Activated CD8-positive, alpha-beta memory T cell treated with anti-CD3 and anti-CD28 coated beads for 36 hours (primary cell): ENCODE measurements at regions not wholly inside any gene's neighbourhood (a gene's known extent, or its start where the extent isn't known, plus 50 kb on each side); places are given as distances from the start of the nearest gene placed in this dataset.

Source experiments
- CTCF ChIA-PET: fragments of 350-600 bp; sonication (Branson Sonifier 250); formaldehyde crosslinking; loops from one replicate; lab custom pipeline; 2021; ENCODE audit warnings: antibody characterized with exemption; lab: Charles Lee
- POLR2A ChIA-PET: fragments of 350-600 bp; sonication (Branson Sonifier 250); formaldehyde crosslinking; loops from one replicate; lab custom pipeline; 2021; ENCODE audit warnings: antibody characterized with exemption; lab: Charles Lee

GRCh38 chr7:130932088-130932487 lies 198.1 kb upstream of the KLF14 start:
- POLR2A ChIA-PET = interaction anchor here (0.6 kb wide), 1 partner anchor 10 kb away, joined by 3 read pairs; no protein-coding TSS in a partner anchor
- CTCF ChIA-PET = interaction anchor here (1.4 kb wide), 1 partner anchor 26 kb away, joined by 3 read pairs; no protein-coding TSS in a partner anchor

- ChIA-PET POLR2A (interaction anchor here (0.6 to 1.1 kb wide), 3 partner anchors 9 to 15 kb away, joined by 3 read pairs; no protein-coding TSS in a partner anchor), CTCF (interaction anchor here (1.4 kb wide), 1 partner anchor 25 kb away, joined by 3 read pairs; no protein-coding TSS in a partner anchor)
Measured at GRCh38 chr7:130932667-130933432, 198.8 kb upstream of the KLF14 start.

GRCh38 chr7:130933919-130934318 lies 199.9 kb upstream of the KLF14 start:
- ChIA-PET CTCF (interaction anchor here (0.8 kb wide), 1 partner anchor 106 kb away, joined by 3 read pairs; no protein-coding TSS in a partner anchor), POLR2A (interaction anchor here (0.7 to 1.1 kb wide), 3 partner anchors 8 to 16 kb away, joined by 3 to 8 read pairs (median 3); no protein-coding TSS in a partner anchor)

GRCh38 chr7:130935564-130936157 lies 201.7 kb upstream of the KLF14 start:
- CTCF ChIA-PET = no interaction called here
- POLR2A ChIA-PET = interaction anchor here (1.3 kb wide), 1 partner anchor 25 kb away, joined by 3 read pairs; no protein-coding TSS in a partner anchor

- CTCF ChIA-PET = no interaction called here
Measured at GRCh38 chr7:130936202-130936931, 202.4 kb upstream of the KLF14 start.

GRCh38 chr7:130937016-130937415 lies 203.0 kb upstream of the KLF14 start:
- ChIA-PET CTCF (interaction anchor here (0.6 kb wide), 1 partner anchor 9 kb away, joined by 3 read pairs; no protein-coding TSS in a partner anchor), POLR2A (interaction anchor here (0.6 to 5.5 kb wide), 5 partner anchors 13 to 85 kb away, joined by 3 to 87 read pairs (median 3); no protein-coding TSS in a partner anchor)

More at GRCh38 chr7:130936202-130936931, 202.4 kb upstream of the KLF14 start:
- POLR2A ChIA-PET = interaction anchor here (0.6 to 1.3 kb wide), 2 partner anchors 25 to 86 kb away, joined by 3 read pairs; no protein-coding TSS in a partner anchor

- ChIA-PET POLR2A (interaction anchor here (0.6 to 5.5 kb wide), 7 partner anchors 9 to 74 kb away, joined by 3 to 87 read pairs (median 5); no protein-coding TSS in a partner anchor), CTCF (interaction anchor here (0.6 to 1.0 kb wide), 2 partner anchors 10 to 41 kb away, joined by 3 to 7 read pairs; no protein-coding TSS in a partner anchor)
Measured at GRCh38 chr7:130937830-130938229, 203.8 kb upstream of the KLF14 start.

- ChIA-PET CTCF (interaction anchor here (0.6 to 1.1 kb wide), 3 partner anchors 42 to 102 kb away, joined by 3 to 7 read pairs (median 3); no protein-coding TSS in a partner anchor), POLR2A (interaction anchor here (0.6 to 5.5 kb wide), 9 partner anchors 8 to 105 kb away, joined by 3 to 87 read pairs (median 6); no protein-coding TSS in a partner anchor)
Measured at GRCh38 chr7:130938661-130939060, 204.7 kb upstream of the KLF14 start.

GRCh38 chr7:130939321-130940095 lies 205.5 kb upstream of the KLF14 start:
- CTCF ChIA-PET = interaction anchor here (0.6 to 1.3 kb wide), 5 partner anchors 10 to 101 kb away, joined by 3 to 4 read pairs (median 4); no protein-coding TSS in a partner anchor
- POLR2A ChIA-PET = interaction anchor here (0.6 to 5.5 kb wide), 8 partner anchors 10 to 104 kb away, joined by 3 to 87 read pairs (median 4); no protein-coding TSS in a partner anchor

- POLR2A ChIA-PET = interaction anchor here (0.6 to 5.5 kb wide), 6 partner anchors 9 to 69 kb away, joined by 3 to 87 read pairs (median 3); no protein-coding TSS in a partner anchor
- CTCF ChIA-PET = interaction anchor here (0.7 to 1.3 kb wide), 3 partner anchors 10 to 44 kb away, joined by 4 read pairs; no protein-coding TSS in a partner anchor
Measured at GRCh38 chr7:130940326-130940725, 206.3 kb upstream of the KLF14 start.

GRCh38 chr7:130940907-130941306 lies 206.9 kb upstream of the KLF14 start:
- ChIA-PET POLR2A (interaction anchor here (1.0 to 5.5 kb wide), 6 partner anchors 9 to 26 kb away, joined by 3 to 87 read pairs (median 4); no protein-coding TSS in a partner anchor), CTCF (interaction anchor here (1.2 to 1.3 kb wide), 2 partner anchors 41 to 42 kb away, joined by 3 to 4 read pairs; no protein-coding TSS in a partner anchor)

GRCh38 chr7:130941322-130942210 lies 207.6 kb upstream of the KLF14 start:
- ChIA-PET POLR2A (interaction anchor here (0.6 to 5.5 kb wide), 8 partner anchors 9 to 30 kb away, joined by 3 to 87 read pairs (median 4); no protein-coding TSS in a partner anchor), CTCF (interaction anchor here (1.2 kb wide), 1 partner anchor 40 kb away, joined by 3 read pairs; no protein-coding TSS in a partner anchor)

GRCh38 chr7:130942211-130942964 lies 208.4 kb upstream of the KLF14 start:
- CTCF ChIA-PET = interaction anchor here (1.2 kb wide), 1 partner anchor 40 kb away, joined by 3 read pairs; no protein-coding TSS in a partner anchor

GRCh38 chr7:130943336-130943901 lies 209.4 kb upstream of the KLF14 start:
- POLR2A ChIA-PET = interaction anchor here (1.6 to 11.1 kb wide), 2 partner anchors 15 to 23 kb away, joined by 4 to 224 read pairs; no protein-coding TSS in a partner anchor

More at GRCh38 chr7:130942211-130942964, 208.4 kb upstream of the KLF14 start:
- POLR2A ChIA-PET = interaction anchor here (0.6 to 11.1 kb wide), 6 partner anchors 8 to 29 kb away, joined by 3 to 224 read pairs (median 4); no protein-coding TSS in a partner anchor

GRCh38 chr7:130943981-130944380 lies 210.0 kb upstream of the KLF14 start:
- ChIA-PET POLR2A (interaction anchor here (0.8 to 11.1 kb wide), 4 partner anchors 10 to 30 kb away, joined by 3 to 224 read pairs (median 6); no protein-coding TSS in a partner anchor), CTCF (no interaction called here)

More at GRCh38 chr7:130943336-130943901, 209.4 kb upstream of the KLF14 start:
- CTCF ChIA-PET = no interaction called here
